Smooth muscle cell (in vitro differentiated cells): ENCODE measurements at regions not wholly inside any gene's neighbourhood (a gene's known extent, or its start where the extent isn't known, plus 50 kb on each side); places are given as distances from the start of the nearest gene placed in this dataset.

Source experiments
- DNase-seq: peaks from one replicate; lab custom pipeline; 2025; ENCODE audit not compliant: unreplicated experiment; lab: John Stamatoyannopoulos, UW
- H2AFZ ChIP-seq: fragments of 200-600 bp; sonication (generic); 2 replicates; pipeline ENCODE4 v1.6.0; 2016; ENCODE audit warnings: antibody characterized with exemption, low read depth, mild to moderate bottlenecking
- H3F3A ChIP-seq: fragments of 200-600 bp; sonication (generic); 2 replicates; pipeline ENCODE4 v1.6.0; 2017; ENCODE audit warnings: antibody characterized with exemption, low read depth
- H3K27ac ChIP-seq: fragments of 200-600 bp; sonication (generic); 2 replicates; pipeline ENCODE4 v1.5.1; 2016; ENCODE audit warnings: low read depth, mild to moderate bottlenecking
- H3K27me3 ChIP-seq: fragments of 200-600 bp; sonication (generic); 2 replicates; pipeline ENCODE4 v1.6.1; 2016; ENCODE audit warnings: low read depth, mild to moderate bottlenecking
- H3K36me3 ChIP-seq: fragments of 200-600 bp; sonication (generic); 2 replicates; pipeline ENCODE4 v1.5.1; 2016; ENCODE audit warnings: low read depth
- H3K4me1 ChIP-seq: fragments of 200-600 bp; sonication (generic); 2 replicates; pipeline ENCODE4 v1.5.1; 2016; ENCODE audit warnings: low read depth
- H3K4me2 ChIP-seq: fragments of 200-600 bp; sonication (generic); 2 replicates; pipeline ENCODE4 v1.6.0; 2016; ENCODE audit warnings: mild to moderate bottlenecking
- H3K4me3 ChIP-seq: fragments of 200-600 bp; sonication (generic); 2 replicates; pipeline ENCODE4 v1.5.1; 2016; ENCODE audit warnings: mild to moderate bottlenecking
- H3K79me2 ChIP-seq: fragments of 200-600 bp; sonication (generic); 2 replicates; pipeline ENCODE4 v1.6.0; 2016; ENCODE audit warnings: low read depth, mild to moderate bottlenecking
- H3K9ac ChIP-seq: fragments of 200-600 bp; sonication (generic); 2 replicates; pipeline ENCODE4 v1.6.0; 2016; ENCODE audit warnings: low read depth
- H3K9me3 ChIP-seq: fragments of 200-600 bp; sonication (generic); replicated peaks from 2 replicates; pipeline ENCODE4 v1.5.1; 2016; ENCODE audit warnings: low read depth
- H4K20me1 ChIP-seq: fragments of 200-600 bp; sonication (generic); 2 replicates; pipeline ENCODE4 v1.6.0; 2016; ENCODE audit warnings: low read depth
- WGBS: methylation state at CpG from one replicate; pipeline ENCODE4 v1.1.7; 2016; ENCODE audit warnings: low lambda C conversion rate; 5-methylcytosine and 5-hydroxymethylcytosine counted together
- TF ChIP-seq, protein P1 (sequence below): fragments of 200-600 bp; sonication (generic); IDR thresholded peaks from 2 replicates; pipeline ENCODE4 v1.5.1; 2017; ENCODE audit warnings: borderline replicate concordance, mild to moderate bottlenecking, antibody characterized with exemption; ENCODE audit not compliant: insufficient read depth, poor library complexity, severe bottlenecking

DNA sequence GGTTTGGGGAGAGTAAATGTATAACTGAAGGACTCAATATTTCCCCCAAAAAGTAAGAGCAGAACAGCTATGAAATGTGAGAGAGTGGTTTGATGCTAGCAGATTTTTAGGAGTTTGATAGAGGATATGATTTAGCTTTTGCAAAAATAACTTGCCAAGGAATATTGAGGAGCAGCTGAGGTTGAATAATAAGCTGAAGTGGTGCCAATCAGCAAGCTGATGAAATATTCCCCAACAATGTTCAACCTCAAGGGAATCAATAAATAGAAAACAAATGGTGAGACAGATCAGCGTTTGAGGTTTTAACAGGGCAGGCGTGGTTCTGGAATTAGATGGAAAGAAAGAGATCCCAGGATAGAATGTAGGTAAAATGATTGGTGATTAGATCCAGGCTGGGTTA lies 413.4 kb upstream of the ADAMTS5 start:
- no peak overlapping the region for H3K27ac ChIP-seq
- no peak overlapping the region for H3K4me3 ChIP-seq
- H3K9me3 ChIP-seq: no peaks in the 10 kb centered on the region
- peak overlapping the region; percentile 14 for H2AFZ ChIP-seq
- 98% methylated on average over 2 of the region's 2 CpGs for WGBS
- H3F3A ChIP-seq: no peaks in the 10 kb centered on the region
- H3K27me3 ChIP-seq: no peaks in the 10 kb centered on the region
- H4K20me1 ChIP-seq: no peaks in the 10 kb centered on the region
- no peak overlapping the region for H3K9ac ChIP-seq
- H3K4me1 ChIP-seq: no peaks in the 10 kb centered on the region
- H3K79me2 ChIP-seq: no peaks in the 10 kb centered on the region
- H3K36me3 ChIP-seq: no peaks in the 10 kb centered on the region
- H3K4me2 ChIP-seq: no peak overlapping the region
- TF ChIP-seq, protein P1, sequence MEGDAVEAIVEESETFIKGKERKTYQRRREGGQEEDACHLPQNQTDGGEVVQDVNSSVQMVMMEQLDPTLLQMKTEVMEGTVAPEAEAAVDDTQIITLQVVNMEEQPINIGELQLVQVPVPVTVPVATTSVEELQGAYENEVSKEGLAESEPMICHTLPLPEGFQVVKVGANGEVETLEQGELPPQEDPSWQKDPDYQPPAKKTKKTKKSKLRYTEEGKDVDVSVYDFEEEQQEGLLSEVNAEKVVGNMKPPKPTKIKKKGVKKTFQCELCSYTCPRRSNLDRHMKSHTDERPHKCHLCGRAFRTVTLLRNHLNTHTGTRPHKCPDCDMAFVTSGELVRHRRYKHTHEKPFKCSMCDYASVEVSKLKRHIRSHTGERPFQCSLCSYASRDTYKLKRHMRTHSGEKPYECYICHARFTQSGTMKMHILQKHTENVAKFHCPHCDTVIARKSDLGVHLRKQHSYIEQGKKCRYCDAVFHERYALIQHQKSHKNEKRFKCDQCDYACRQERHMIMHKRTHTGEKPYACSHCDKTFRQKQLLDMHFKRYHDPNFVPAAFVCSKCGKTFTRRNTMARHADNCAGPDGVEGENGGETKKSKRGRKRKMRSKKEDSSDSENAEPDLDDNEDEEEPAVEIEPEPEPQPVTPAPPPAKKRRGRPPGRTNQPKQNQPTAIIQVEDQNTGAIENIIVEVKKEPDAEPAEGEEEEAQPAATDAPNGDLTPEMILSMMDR: no peak
- DNase-seq: no peak

- no peaks in the 10 kb centered on the region for H3K36me3 ChIP-seq
- no peak overlapping the region for H3K27ac ChIP-seq
- no peaks in the 10 kb centered on the region for H3K9me3 ChIP-seq
- DNase-seq: no peak
- no peaks in the 10 kb centered on the region for H4K20me1 ChIP-seq
- 43% methylated on average over 4 of the region's 4 CpGs for WGBS
- no peak overlapping the region for H3K9ac ChIP-seq
- no peak overlapping the region for H3K4me2 ChIP-seq
- TF ChIP-seq, protein P1: no peak
- H2AFZ ChIP-seq: peak overlapping the region; percentile 71
- no peaks in the 10 kb centered on the region for H3K4me1 ChIP-seq
- H3K27me3 ChIP-seq: no peaks in the 10 kb centered on the region
- H3K79me2 ChIP-seq: no peaks in the 10 kb centered on the region
- H3F3A ChIP-seq: no peaks in the 10 kb centered on the region
- no peak overlapping the region for H3K4me3 ChIP-seq
Observed at GRCh38 chr21:27379354-27379753, 412.5 kb upstream of the ADAMTS5 start.

DNA sequence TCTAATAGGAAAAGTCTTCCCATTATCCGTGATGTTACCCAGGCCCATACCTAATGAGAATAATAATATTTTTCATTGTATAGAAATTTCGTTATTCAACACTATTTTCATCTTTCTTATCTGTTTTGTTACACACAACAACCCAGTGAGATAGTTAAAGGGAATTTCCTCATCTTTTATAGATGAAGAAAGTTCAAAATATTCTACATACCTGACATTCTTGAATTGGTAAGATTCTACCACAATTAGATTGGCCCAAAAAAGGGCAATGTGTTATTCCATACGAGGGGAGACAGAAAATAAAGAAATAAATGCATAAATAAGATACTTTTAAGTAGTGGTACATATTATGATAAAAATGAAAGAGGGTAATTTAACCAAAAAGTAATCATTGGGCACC lies 405.5 kb upstream of the ADAMTS5 start:
- Histone ChIP-seq H3K79me2 (no peaks in the 10 kb centered on the region), H3K27ac (peak overlapping the region; percentile 45), H3K4me3 (no peak overlapping the region), H3K9me3 (no peaks in the 10 kb centered on the region), H3K9ac (no peak overlapping the region), H3K36me3 (no peaks in the 10 kb centered on the region), H3F3A (peaks cover 7% of the 10 kb centered on the region), H3K4me2 (peak overlapping the region; percentile 74), H3K4me1 (peaks cover 6% of the 10 kb centered on the region), H3K27me3 (no peaks in the 10 kb centered on the region), H2AFZ (no peak overlapping the region), H4K20me1 (no peaks in the 10 kb centered on the region)
- no peak for DNase-seq
- TF ChIP-seq, protein P1: no peak
- 72% methylated on average over 3 of the region's 3 CpGs for WGBS

DNA sequence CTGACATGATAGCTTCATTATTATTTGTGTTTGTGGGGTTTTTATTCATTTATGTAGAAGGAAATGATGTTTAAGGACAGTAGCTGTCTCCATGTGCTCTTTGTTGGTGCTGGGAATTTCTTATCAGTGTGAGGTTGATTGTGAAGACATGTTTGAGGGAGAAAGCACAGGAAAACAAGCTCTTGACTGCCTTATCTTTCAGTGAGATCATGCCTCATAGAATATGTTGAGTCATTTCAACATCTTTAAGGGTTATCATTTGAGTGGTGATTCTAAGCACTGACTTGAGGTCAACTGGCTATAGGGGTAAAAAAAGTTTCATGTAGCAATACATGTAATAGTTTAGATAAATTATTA lies 405.1 kb upstream of the ADAMTS5 start:
- H2AFZ ChIP-seq: peak overlapping the region; percentile 74
- H3K79me2 ChIP-seq: no peaks in the 10 kb centered on the region
- H3K27me3 ChIP-seq: no peaks in the 10 kb centered on the region
- H3K9ac ChIP-seq: no peak overlapping the region
- TF ChIP-seq, protein P1: no peak
- H3K27ac ChIP-seq: peak overlapping the region; percentile 45
- peaks cover 11% of the 10 kb centered on the region for H3F3A ChIP-seq
- H3K9me3 ChIP-seq: no peaks in the 10 kb centered on the region
- no peaks in the 10 kb centered on the region for H4K20me1 ChIP-seq
- H3K36me3 ChIP-seq: no peaks in the 10 kb centered on the region
- no peak for DNase-seq
- peaks cover 6% of the 10 kb centered on the region for H3K4me1 ChIP-seq
- peak overlapping the region; percentile 74 for H3K4me2 ChIP-seq
- no peak overlapping the region for H3K4me3 ChIP-seq
